Neural cell (in vitro differentiated cells): ENCODE measurements at regions not wholly inside any gene's neighbourhood (a gene's known extent, or its start where the extent isn't known, plus 50 kb on each side); places are given as distances from the start of the nearest gene placed in this dataset.

Experiments used
- H2AFZ ChIP-seq: fragments of 200-600, 300-800 bp; sonication (generic), shearing (Covaris generic); 2 replicates; pipeline ENCODE4 v1.6.0; 2014; ENCODE audit warnings: low read depth, mild to moderate bottlenecking, antibody characterized with exemption, low read length, moderate library complexity
- H3F3A ChIP-seq: fragments of 200-600 bp; shearing (Covaris generic); 2 replicates; pipeline ENCODE4 v1.6.1; 2016; ENCODE audit warnings: mild to moderate bottlenecking, moderate library complexity, mixed read lengths, antibody characterized with exemption, low read length; ENCODE audit not compliant: insufficient read depth, poor library complexity, severe bottlenecking
- H3K27ac ChIP-seq: fragments of 200-600, 300-800 bp; sonication (generic), shearing (Covaris generic); 2 replicates; pipeline ENCODE4 v1.5.1; 2014; ENCODE audit warnings: mild to moderate bottlenecking, low read length, moderate library complexity
- H3K27me3 ChIP-seq: fragments of 300-800, 200-600 bp; sonication (generic), shearing (Covaris generic); 2 replicates; pipeline ENCODE4 v1.6.0; 2014; ENCODE audit warnings: mild to moderate bottlenecking, low read depth, low read length, moderate library complexity; ENCODE audit not compliant: insufficient read depth
- H3K36me3 ChIP-seq: fragments of 300-800, 200-600 bp; sonication (generic), shearing (Covaris generic); 2 replicates; pipeline ENCODE4 v1.5.1; 2014; ENCODE audit warnings: mild to moderate bottlenecking, antibody characterized with exemption, low read length, moderate library complexity; ENCODE audit not compliant: insufficient read depth
- H3K4me2 ChIP-seq: fragments of 300-800, 200-600 bp; sonication (generic), shearing (Covaris generic); 2 replicates; pipeline ENCODE4 v1.6.0; 2014; ENCODE audit warnings: mild to moderate bottlenecking, low read length
- H3K4me3 ChIP-seq: fragments of 300-800, 200-600 bp; sonication (generic), shearing (Covaris generic); 2 replicates; pipeline ENCODE4 v1.5.1; 2014; ENCODE audit warnings: mild to moderate bottlenecking, low read length, moderate library complexity
- H3K79me2 ChIP-seq: fragments of 200-600 bp; shearing (Covaris generic); replicated peaks from 2 replicates; pipeline ENCODE4 v1.6.0; 2014; ENCODE audit warnings: mild to moderate bottlenecking, low read length, moderate library complexity; ENCODE audit not compliant: insufficient read depth
- H3K9ac ChIP-seq: fragments of 300-800, 200-600 bp; sonication (generic), shearing (Covaris generic); 2 replicates; pipeline ENCODE4 v1.6.1; 2016; ENCODE audit warnings: mild to moderate bottlenecking, low read length, mixed read lengths
- H3K9me2 ChIP-seq: fragments of 200-600 bp; shearing (Covaris generic); 2 replicates; pipeline ENCODE4 v1.6.1; 2016; ENCODE audit warnings: mild to moderate bottlenecking, low read length, mixed read lengths; ENCODE audit not compliant: insufficient read depth
- H3K9me3 ChIP-seq: fragments of 200-600, 300-800 bp; sonication (generic), shearing (Covaris generic); 2 replicates; pipeline ENCODE4 v1.6.1; 2016; ENCODE audit warnings: mild to moderate bottlenecking, mixed run types, low read length, moderate library complexity, mixed read lengths
- H4K20me1 ChIP-seq: fragments of 200-600 bp; shearing (Covaris generic); 2 replicates; pipeline ENCODE4 v1.6.1; 2016; ENCODE audit warnings: mild to moderate bottlenecking, mixed run types; ENCODE audit not compliant: insufficient read depth
- EP300 ChIP-seq: fragments of 450-650 bp; conservative IDR thresholded peaks from 2 replicates; pipeline ENCODE4 v1.6.1; 2014; ENCODE audit warnings: antibody characterized with exemption, mild to moderate bottlenecking, moderate library complexity; ENCODE audit not compliant: poor library complexity, severe bottlenecking
- EZH2 ChIP-seq: fragments of 200-600, 300-800 bp; shearing (Covaris generic), sonication (generic); IDR thresholded peaks from 2 replicates; pipeline ENCODE4 v1.6.1; 2014; ENCODE audit warnings: antibody characterized with exemption, low read length, borderline replicate concordance, mild to moderate bottlenecking; ENCODE audit not compliant: insufficient read depth, poor library complexity, severe bottlenecking
- MXI1 ChIP-seq: fragments of 450-650 bp; conservative IDR thresholded peaks from 2 replicates; pipeline ENCODE4 v1.6.1; 2014; ENCODE audit warnings: antibody characterized with exemption, mild to moderate bottlenecking; ENCODE audit not compliant: poor library complexity, severe bottlenecking
- POLR2AphosphoS5 ChIP-seq: IDR thresholded peaks from 2 replicates; pipeline ENCODE4 v1.6.1; 2012
- RAD21 ChIP-seq: fragments of 450-650 bp; conservative IDR thresholded peaks from 2 replicates; pipeline ENCODE4 v1.6.1; 2014; ENCODE audit warnings: antibody characterized with exemption, mild to moderate bottlenecking, moderate library complexity
- SMC3 ChIP-seq: fragments of 450-650 bp; conservative IDR thresholded peaks from 2 replicates; pipeline ENCODE4 v1.6.1; 2014; ENCODE audit warnings: antibody characterized with exemption, mild to moderate bottlenecking, moderate library complexity; ENCODE audit not compliant: poor library complexity
- TAF1 ChIP-seq: IDR thresholded peaks from 2 replicates; pipeline ENCODE4 v1.6.1; 2012; ENCODE audit warnings: low read depth
- TF ChIP-seq, protein P1 (sequence below): fragments of 450-650 bp; IDR thresholded peaks from 2 replicates; pipeline ENCODE4 v1.5.1; 2014; ENCODE audit warnings: antibody characterized with exemption, mild to moderate bottlenecking, moderate library complexity; ENCODE audit not compliant: poor library complexity, severe bottlenecking
- TF ChIP-seq, protein P2 (sequence below): IDR thresholded peaks from 2 replicates; pipeline ENCODE4 v1.6.1; 2012; ENCODE audit warnings: borderline replicate concordance

DNA sequence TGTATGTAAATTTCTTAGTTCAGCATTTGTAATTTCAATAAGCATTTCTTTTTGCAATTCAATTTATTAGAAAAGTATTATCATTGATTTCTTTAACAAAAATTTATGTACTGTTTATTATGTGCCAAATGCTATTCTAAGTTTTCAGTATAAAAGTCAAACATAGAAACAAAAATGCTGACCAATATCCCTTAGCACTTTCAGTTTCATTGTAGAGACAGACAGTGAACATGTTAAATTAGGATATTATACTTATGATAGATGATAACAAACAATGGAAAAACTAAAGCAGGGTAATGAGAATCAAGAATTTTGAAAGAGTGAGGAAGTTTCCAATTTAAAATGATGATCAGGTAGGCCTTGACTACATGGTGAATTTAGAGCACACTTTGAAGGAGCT is 1106.0 kb downstream of the TAF11L14 start:
- TF ChIP-seq SMC3 (no peak), EP300 (no peak), TAF1 (no peak), MXI1 (no peak), EZH2 (no peak), RAD21 (no peak), POLR2AphosphoS5 (no peak)
- TF ChIP-seq, protein P1, sequence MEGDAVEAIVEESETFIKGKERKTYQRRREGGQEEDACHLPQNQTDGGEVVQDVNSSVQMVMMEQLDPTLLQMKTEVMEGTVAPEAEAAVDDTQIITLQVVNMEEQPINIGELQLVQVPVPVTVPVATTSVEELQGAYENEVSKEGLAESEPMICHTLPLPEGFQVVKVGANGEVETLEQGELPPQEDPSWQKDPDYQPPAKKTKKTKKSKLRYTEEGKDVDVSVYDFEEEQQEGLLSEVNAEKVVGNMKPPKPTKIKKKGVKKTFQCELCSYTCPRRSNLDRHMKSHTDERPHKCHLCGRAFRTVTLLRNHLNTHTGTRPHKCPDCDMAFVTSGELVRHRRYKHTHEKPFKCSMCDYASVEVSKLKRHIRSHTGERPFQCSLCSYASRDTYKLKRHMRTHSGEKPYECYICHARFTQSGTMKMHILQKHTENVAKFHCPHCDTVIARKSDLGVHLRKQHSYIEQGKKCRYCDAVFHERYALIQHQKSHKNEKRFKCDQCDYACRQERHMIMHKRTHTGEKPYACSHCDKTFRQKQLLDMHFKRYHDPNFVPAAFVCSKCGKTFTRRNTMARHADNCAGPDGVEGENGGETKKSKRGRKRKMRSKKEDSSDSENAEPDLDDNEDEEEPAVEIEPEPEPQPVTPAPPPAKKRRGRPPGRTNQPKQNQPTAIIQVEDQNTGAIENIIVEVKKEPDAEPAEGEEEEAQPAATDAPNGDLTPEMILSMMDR: no peak
- TF ChIP-seq, protein P2, sequence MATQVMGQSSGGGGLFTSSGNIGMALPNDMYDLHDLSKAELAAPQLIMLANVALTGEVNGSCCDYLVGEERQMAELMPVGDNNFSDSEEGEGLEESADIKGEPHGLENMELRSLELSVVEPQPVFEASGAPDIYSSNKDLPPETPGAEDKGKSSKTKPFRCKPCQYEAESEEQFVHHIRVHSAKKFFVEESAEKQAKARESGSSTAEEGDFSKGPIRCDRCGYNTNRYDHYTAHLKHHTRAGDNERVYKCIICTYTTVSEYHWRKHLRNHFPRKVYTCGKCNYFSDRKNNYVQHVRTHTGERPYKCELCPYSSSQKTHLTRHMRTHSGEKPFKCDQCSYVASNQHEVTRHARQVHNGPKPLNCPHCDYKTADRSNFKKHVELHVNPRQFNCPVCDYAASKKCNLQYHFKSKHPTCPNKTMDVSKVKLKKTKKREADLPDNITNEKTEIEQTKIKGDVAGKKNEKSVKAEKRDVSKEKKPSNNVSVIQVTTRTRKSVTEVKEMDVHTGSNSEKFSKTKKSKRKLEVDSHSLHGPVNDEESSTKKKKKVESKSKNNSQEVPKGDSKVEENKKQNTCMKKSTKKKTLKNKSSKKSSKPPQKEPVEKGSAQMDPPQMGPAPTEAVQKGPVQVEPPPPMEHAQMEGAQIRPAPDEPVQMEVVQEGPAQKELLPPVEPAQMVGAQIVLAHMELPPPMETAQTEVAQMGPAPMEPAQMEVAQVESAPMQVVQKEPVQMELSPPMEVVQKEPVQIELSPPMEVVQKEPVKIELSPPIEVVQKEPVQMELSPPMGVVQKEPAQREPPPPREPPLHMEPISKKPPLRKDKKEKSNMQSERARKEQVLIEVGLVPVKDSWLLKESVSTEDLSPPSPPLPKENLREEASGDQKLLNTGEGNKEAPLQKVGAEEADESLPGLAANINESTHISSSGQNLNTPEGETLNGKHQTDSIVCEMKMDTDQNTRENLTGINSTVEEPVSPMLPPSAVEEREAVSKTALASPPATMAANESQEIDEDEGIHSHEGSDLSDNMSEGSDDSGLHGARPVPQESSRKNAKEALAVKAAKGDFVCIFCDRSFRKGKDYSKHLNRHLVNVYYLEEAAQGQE: no peak
- H3K4me2 ChIP-seq: no peak overlapping the region
- H3K36me3 ChIP-seq: no peaks in the 10 kb centered on the region
- no peaks in the 10 kb centered on the region for H3K9me2 ChIP-seq
- H3K27ac ChIP-seq: no peak overlapping the region
- no peaks in the 10 kb centered on the region for H3K9me3 ChIP-seq
- H3K79me2 ChIP-seq: no peaks in the 10 kb centered on the region
- no peak overlapping the region for H3K9ac ChIP-seq
- no peaks in the 10 kb centered on the region for H3K27me3 ChIP-seq
- no peak overlapping the region for H2AFZ ChIP-seq
- no peaks in the 10 kb centered on the region for H4K20me1 ChIP-seq
- H3K4me3 ChIP-seq: no peak overlapping the region
- no peaks in the 10 kb centered on the region for H3F3A ChIP-seq

DNA sequence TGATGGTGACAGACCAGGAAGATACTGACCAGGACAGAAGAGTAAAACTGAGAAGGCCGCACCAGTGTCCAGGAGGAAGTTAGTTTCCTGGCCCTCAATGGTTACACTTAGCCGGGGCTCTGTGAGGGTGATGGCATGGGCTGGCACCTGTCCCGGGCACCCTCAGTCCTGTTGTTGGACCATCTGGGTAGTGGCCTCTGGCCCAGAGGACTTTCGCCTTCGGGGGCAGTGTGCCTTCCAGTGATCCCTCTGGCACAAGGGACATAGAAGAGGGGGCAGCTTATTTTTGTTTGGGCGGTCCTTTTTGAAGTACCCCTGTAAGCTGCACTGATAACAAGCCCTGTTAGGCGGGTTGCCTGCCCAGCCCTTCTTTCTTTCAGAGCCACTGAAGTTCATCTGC is 1108.6 kb downstream of the TAF11L14 start:
- Histone ChIP-seq H3K9me2 (no peaks in the 10 kb centered on the region), H4K20me1 (no peaks in the 10 kb centered on the region), H2AFZ (no peak overlapping the region), H3K27ac (no peak overlapping the region), H3K4me2 (no peak overlapping the region), H3K9me3 (no peaks in the 10 kb centered on the region), H3F3A (no peaks in the 10 kb centered on the region), H3K36me3 (no peaks in the 10 kb centered on the region), H3K27me3 (no peaks in the 10 kb centered on the region), H3K79me2 (no peaks in the 10 kb centered on the region), H3K9ac (no peak overlapping the region), H3K4me3 (no peak overlapping the region)
- TF ChIP-seq EP300: no peak

DNA sequence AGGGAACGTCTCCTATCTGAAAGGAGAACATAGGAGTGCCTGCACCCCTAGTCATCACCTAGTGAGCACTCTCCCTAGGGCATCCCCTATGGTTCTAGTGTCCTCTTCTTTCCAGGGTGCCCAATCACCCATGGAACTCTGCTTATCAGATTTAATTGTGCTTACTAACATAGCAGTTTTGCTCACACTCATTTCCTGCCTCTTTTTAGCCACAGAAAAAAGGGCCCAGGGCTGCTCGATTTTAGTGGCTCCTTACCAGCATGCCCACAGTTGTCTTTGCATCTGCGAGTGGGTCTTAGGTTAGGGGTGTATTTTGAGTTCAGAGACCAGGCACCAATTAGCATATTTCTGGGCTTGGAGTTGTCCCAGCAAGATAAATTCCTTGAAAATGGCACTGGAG is 1110.2 kb downstream of the TAF11L14 start:
- TF ChIP-seq EZH2: no peak
- no peak for TF ChIP-seq RAD21
- no peak for TF ChIP-seq POLR2AphosphoS5
- TF ChIP-seq, protein P1: no peak
- H3K9me2 ChIP-seq: no peaks in the 10 kb centered on the region
- H3K27ac ChIP-seq: no peak overlapping the region
- H3K36me3 ChIP-seq: no peaks in the 10 kb centered on the region
- H4K20me1 ChIP-seq: no peaks in the 10 kb centered on the region
- H3F3A ChIP-seq: no peaks in the 10 kb centered on the region
- H3K4me3 ChIP-seq: no peak overlapping the region
- H3K9me3 ChIP-seq: no peaks in the 10 kb centered on the region
- no peak overlapping the region for H2AFZ ChIP-seq
- no peaks in the 10 kb centered on the region for H3K27me3 ChIP-seq
- H3K9ac ChIP-seq: no peak overlapping the region
- no peaks in the 10 kb centered on the region for H3K79me2 ChIP-seq
- no peak overlapping the region for H3K4me2 ChIP-seq
